MM.1S (cell line): ENCODE measurements at regions not wholly inside any gene's neighbourhood (a gene's known extent, or its start where the extent isn't known, plus 50 kb on each side); places are given as distances from the start of the nearest gene placed in this dataset.

Source experiments
- DNase-seq: peaks from one replicate; pipeline ENCODE4 v3.0.0-alpha.2; 2015
- H2AFZ ChIP-seq: fragments of 300-600 bp; sonication (generic); 2 replicates; pipeline ENCODE4 v1.6.0; 2016; ENCODE audit warnings: antibody characterized with exemption, low read length
- H3F3A ChIP-seq: fragments of 300-600 bp; sonication (generic); 2 replicates; pipeline ENCODE4 v1.6.1; 2016; ENCODE audit warnings: mild to moderate bottlenecking, antibody characterized with exemption, low read length, moderate library complexity, mixed read lengths; ENCODE audit not compliant: insufficient read depth
- H3K27ac ChIP-seq: fragments of 300-600 bp; sonication (generic); 2 replicates; pipeline ENCODE4 v1.5.1; 2016; ENCODE audit warnings: mild to moderate bottlenecking, low read length
- H3K27me3 ChIP-seq: fragments of 300-600 bp; sonication (generic); replicated peaks from 2 replicates; pipeline ENCODE4 v1.6.0; 2016; ENCODE audit warnings: low read length; ENCODE audit not compliant: insufficient read depth
- H3K36me3 ChIP-seq: fragments of 300-600 bp; sonication (generic); replicated peaks from 2 replicates; pipeline ENCODE4 v1.6.1; 2016; ENCODE audit warnings: mild to moderate bottlenecking, low read length, mixed read lengths; ENCODE audit not compliant: insufficient read depth
- H3K4me1 ChIP-seq: fragments of 300-600 bp; sonication (generic); 2 replicates; pipeline ENCODE4 v1.6.1; 2016; ENCODE audit warnings: low read length, mixed read lengths
- H3K4me2 ChIP-seq: fragments of 300-600 bp; sonication (generic); 2 replicates; pipeline ENCODE4 v1.6.0; 2016; ENCODE audit warnings: low read depth, low read length
- H3K4me3 ChIP-seq: fragments of 300-600 bp; sonication (generic); 2 replicates; pipeline ENCODE4 v1.5.1; 2016; ENCODE audit warnings: low read length, mixed read lengths
- H3K79me2 ChIP-seq: fragments of 300-600 bp; sonication (generic); 2 replicates; pipeline ENCODE4 v1.6.1; 2016; ENCODE audit warnings: mixed run types, low read length, mixed read lengths
- H3K9ac ChIP-seq: fragments of 300-600 bp; sonication (generic); 2 replicates; pipeline ENCODE4 v1.6.1; 2016; ENCODE audit warnings: low read length, mixed read lengths
- H3K9me2 ChIP-seq: fragments of 300-600 bp; sonication (generic); replicated peaks from 2 replicates; pipeline ENCODE4 v1.6.1; 2016; ENCODE audit warnings: mild to moderate bottlenecking, low read length, mixed read lengths; ENCODE audit not compliant: insufficient read depth
- H3K9me3 ChIP-seq: fragments of 300-600 bp; sonication (generic); replicated peaks from 2 replicates; pipeline ENCODE4 v1.6.1; 2016; ENCODE audit warnings: mild to moderate bottlenecking, low read length, mixed read lengths; ENCODE audit not compliant: insufficient read depth
- H4K20me1 ChIP-seq: fragments of 300-600 bp; sonication (generic); 2 replicates; pipeline ENCODE4 v1.6.1; 2016; ENCODE audit warnings: mild to moderate bottlenecking, low read length, moderate library complexity, mixed read lengths; ENCODE audit not compliant: insufficient read depth
- EZH2 ChIP-seq: fragments of 300-600 bp; sonication (generic); optimal IDR thresholded peaks from 2 replicates; pipeline ENCODE3; 2017; ENCODE audit warnings: low read depth, mild to moderate bottlenecking, antibody characterized with exemption, low read length, mixed read lengths
- EZH2phosphoT487 ChIP-seq: fragments of 300-600 bp; sonication (generic); IDR thresholded peaks from 2 replicates; pipeline ENCODE4 v1.6.1; 2018; ENCODE audit warnings: antibody characterized with exemption, low read length
- TF ChIP-seq, protein P1 (sequence below): fragments of 300-600 bp; sonication (generic); IDR thresholded peaks from 2 replicates; pipeline ENCODE4 v1.5.1; 2016; ENCODE audit warnings: antibody characterized with exemption, low read length, mixed read lengths

- no peaks in the 10 kb centered on the region for H3F3A ChIP-seq
- H2AFZ ChIP-seq: no peak overlapping the region
- H3K9me2 ChIP-seq: no peaks in the 10 kb centered on the region
- no peak overlapping the region for H3K9ac ChIP-seq
- no peak overlapping the region for H3K4me3 ChIP-seq
- H3K79me2 ChIP-seq: no peaks in the 10 kb centered on the region
- TF ChIP-seq EZH2: no peak
- H4K20me1 ChIP-seq: no peaks in the 10 kb centered on the region
- H3K9me3 ChIP-seq: no peaks in the 10 kb centered on the region
- H3K4me2 ChIP-seq: no peak overlapping the region
- H3K27me3 ChIP-seq: no peaks in the 10 kb centered on the region
- H3K36me3 ChIP-seq: no peaks in the 10 kb centered on the region
- H3K4me1 ChIP-seq: no peaks in the 10 kb centered on the region
- no peak for DNase-seq
- no peak overlapping the region for H3K27ac ChIP-seq
Measured at GRCh38 chr3:163773136-163773535, 1305.2 kb downstream of the SI start.

DNA sequence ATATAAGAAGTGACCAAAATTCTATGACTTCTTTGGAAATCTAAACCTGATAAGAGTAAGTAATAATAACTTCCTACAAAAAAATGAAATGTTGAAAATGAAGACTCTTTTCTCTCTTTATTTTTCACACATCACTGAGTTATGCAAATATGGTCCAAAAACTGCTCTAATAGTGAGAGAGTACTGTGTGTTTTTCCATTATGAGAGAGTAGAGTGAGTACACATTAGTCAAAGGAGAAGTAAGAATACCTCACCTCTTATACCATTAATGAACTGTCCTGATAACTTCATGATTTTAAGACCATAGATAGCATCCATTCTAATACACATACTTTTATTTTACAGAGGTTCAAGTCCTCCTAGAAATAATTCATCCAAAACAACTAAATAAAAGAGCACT lies 1310.2 kb downstream of the SI start:
- Histone ChIP-seq H3K27ac (no peak overlapping the region), H3K27me3 (no peaks in the 10 kb centered on the region), H3K4me1 (no peaks in the 10 kb centered on the region), H3K4me2 (no peak overlapping the region), H3F3A (no peaks in the 10 kb centered on the region), H3K9me3 (no peaks in the 10 kb centered on the region), H3K9ac (no peak overlapping the region), H3K9me2 (no peaks in the 10 kb centered on the region), H4K20me1 (no peaks in the 10 kb centered on the region), H3K4me3 (no peak overlapping the region), H3K79me2 (no peaks in the 10 kb centered on the region), H2AFZ (no peak overlapping the region), H3K36me3 (no peaks in the 10 kb centered on the region)
- no peak for DNase-seq
- TF ChIP-seq, protein P1, sequence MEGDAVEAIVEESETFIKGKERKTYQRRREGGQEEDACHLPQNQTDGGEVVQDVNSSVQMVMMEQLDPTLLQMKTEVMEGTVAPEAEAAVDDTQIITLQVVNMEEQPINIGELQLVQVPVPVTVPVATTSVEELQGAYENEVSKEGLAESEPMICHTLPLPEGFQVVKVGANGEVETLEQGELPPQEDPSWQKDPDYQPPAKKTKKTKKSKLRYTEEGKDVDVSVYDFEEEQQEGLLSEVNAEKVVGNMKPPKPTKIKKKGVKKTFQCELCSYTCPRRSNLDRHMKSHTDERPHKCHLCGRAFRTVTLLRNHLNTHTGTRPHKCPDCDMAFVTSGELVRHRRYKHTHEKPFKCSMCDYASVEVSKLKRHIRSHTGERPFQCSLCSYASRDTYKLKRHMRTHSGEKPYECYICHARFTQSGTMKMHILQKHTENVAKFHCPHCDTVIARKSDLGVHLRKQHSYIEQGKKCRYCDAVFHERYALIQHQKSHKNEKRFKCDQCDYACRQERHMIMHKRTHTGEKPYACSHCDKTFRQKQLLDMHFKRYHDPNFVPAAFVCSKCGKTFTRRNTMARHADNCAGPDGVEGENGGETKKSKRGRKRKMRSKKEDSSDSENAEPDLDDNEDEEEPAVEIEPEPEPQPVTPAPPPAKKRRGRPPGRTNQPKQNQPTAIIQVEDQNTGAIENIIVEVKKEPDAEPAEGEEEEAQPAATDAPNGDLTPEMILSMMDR: no peak
- TF ChIP-seq EZH2 (no peak), EZH2phosphoT487 (no peak)

- H3K9ac ChIP-seq: no peak overlapping the region
- H3K4me3 ChIP-seq: no peak overlapping the region
- no peaks in the 10 kb centered on the region for H3K9me3 ChIP-seq
- TF ChIP-seq EZH2: no peak
- TF ChIP-seq EZH2phosphoT487: no peak
- TF ChIP-seq, protein P1: no peak
- no peak overlapping the region for H2AFZ ChIP-seq
- H4K20me1 ChIP-seq: no peaks in the 10 kb centered on the region
- no peaks in the 10 kb centered on the region for H3K9me2 ChIP-seq
- H3K36me3 ChIP-seq: no peaks in the 10 kb centered on the region
- no peaks in the 10 kb centered on the region for H3K4me1 ChIP-seq
- H3K27me3 ChIP-seq: no peaks in the 10 kb centered on the region
- H3K79me2 ChIP-seq: no peaks in the 10 kb centered on the region
- DNase-seq: no peak
- H3K4me2 ChIP-seq: no peak overlapping the region
- no peak overlapping the region for H3K27ac ChIP-seq
- no peaks in the 10 kb centered on the region for H3F3A ChIP-seq
Measured at GRCh38 chr3:163766112-163766511, 1312.2 kb downstream of the SI start.

- no peak for TF ChIP-seq EZH2phosphoT487
- TF ChIP-seq EZH2: no peak
- TF ChIP-seq, protein P1: no peak
- no peak for DNase-seq
- Histone ChIP-seq H3K27ac (no peak overlapping the region), H3K4me1 (no peaks in the 10 kb centered on the region), H3K27me3 (no peaks in the 10 kb centered on the region), H3F3A (no peaks in the 10 kb centered on the region), H2AFZ (no peak overlapping the region), H3K9me3 (no peaks in the 10 kb centered on the region), H3K36me3 (no peaks in the 10 kb centered on the region), H3K4me3 (no peak overlapping the region), H3K9ac (no peak overlapping the region), H3K4me2 (no peak overlapping the region), H3K9me2 (no peaks in the 10 kb centered on the region), H4K20me1 (no peaks in the 10 kb centered on the region), H3K79me2 (no peaks in the 10 kb centered on the region)
Measured at GRCh38 chr3:163753033-163753432, 1325.3 kb downstream of the SI start.
